Natural killer cell treated with Interleukin-12 subunit alpha and Interleukin-12 subunit beta and Interleukin-15 and Interleukin-18, amount 100 ng/mL, for 72 hours (primary cell): ENCODE measurements at regions not wholly inside any gene's neighbourhood (a gene's known extent, or its start where the extent isn't known, plus 50 kb on each side); places are given as distances from the start of the nearest gene placed in this dataset.

Source experiments
- ATAC-seq, 2 donors: fragments of 150-1000 bp; cut with Tn5 transposase in 1 of 2; sonication (Bioruptor Pico), chemical (Tn5 transposase) in 1 of 2; 2 replicates each; pipeline ENCODE4 v1.10.0; 2021
- DNase-seq: peaks from one replicate; pipeline ENCODE4 v3.0.0; 2022; ENCODE audit warnings: low spot score
- H3K27ac Mint-ChIP-seq, 2 donors: 1 replicate in 1 of 2; 2 replicates in 1 of 2; pipeline ENCODE4 v1.8.0; 2022; ENCODE audit warnings: mixed read lengths in 2 of 2, mild to moderate bottlenecking in 1 of 2, moderate library complexity in 1 of 2
- H3K27me3 Mint-ChIP-seq, 2 donors: 1 replicate in 1 of 2; 2 replicates in 1 of 2; pipeline ENCODE4 v1.8.0; 2022; ENCODE audit warnings: mixed read lengths in 2 of 2
- H3K36me3 Mint-ChIP-seq: one replicate; pipeline ENCODE4 v1.8.0; 2022; ENCODE audit warnings: mixed read lengths
- H3K4me1 Mint-ChIP-seq, 2 donors: 1 replicate in 1 of 2; 2 replicates in 1 of 2; pipeline ENCODE4 v1.8.0; 2022; ENCODE audit warnings: low read depth in 2 of 2, mixed read lengths in 2 of 2, mild to moderate bottlenecking in 1 of 2
- H3K4me3 Mint-ChIP-seq: one replicate; pipeline ENCODE4 v1.8.0; 2022; ENCODE audit warnings: mixed read lengths
- H3K9me3 Mint-ChIP-seq: 2 replicates; pipeline ENCODE4 v1.8.0; 2022; ENCODE audit warnings: mixed read lengths

GRCh38 chr3:16810593-16811367 is 74.0 kb upstream of the PLCL2 start:
- peak overlapping the region in 1 of 2 donors; percentile 11 for H3K27ac Mint-ChIP-seq
- DNase-seq: no peak
- H3K36me3 Mint-ChIP-seq: peaks cover 13% of the 10 kb centered on the region
- peaks cover 30 to 34% of the 10 kb centered on the region in 2 donors for H3K27me3 Mint-ChIP-seq
- ATAC-seq: no peak
- peaks cover 14 to 19% of the 10 kb centered on the region in 2 donors for H3K4me1 Mint-ChIP-seq
- no peak overlapping the region for H3K4me3 Mint-ChIP-seq
- H3K9me3 Mint-ChIP-seq: no peaks in the 10 kb centered on the region

GRCh38 chr3:16811950-16812349 is 72.8 kb upstream of the PLCL2 start:
- Mint-ChIP-seq H3K27me3 (peaks cover 28 to 34% of the 10 kb centered on the region in 2 donors), H3K4me3 (no peak overlapping the region), H3K4me1 (peaks cover 19% of the 10 kb centered on the region in 2 donors), H3K36me3 (peaks cover 13% of the 10 kb centered on the region), H3K9me3 (no peaks in the 10 kb centered on the region), H3K27ac (no peak overlapping the region)
- DNase-seq (no peak), ATAC-seq (no peak)

GRCh38 chr3:16813336-16813735 is 71.4 kb upstream of the PLCL2 start:
- peaks cover 30 to 34% of the 10 kb centered on the region in 2 donors for H3K27me3 Mint-ChIP-seq
- H3K9me3 Mint-ChIP-seq: no peaks in the 10 kb centered on the region
- H3K36me3 Mint-ChIP-seq: peaks cover 13% of the 10 kb centered on the region
- no peak overlapping the region for H3K4me3 Mint-ChIP-seq
- DNase-seq (no peak), ATAC-seq (no peak)
- H3K4me1 Mint-ChIP-seq: peaks cover 24 to 28% of the 10 kb centered on the region in 2 donors
- no peak overlapping the region for H3K27ac Mint-ChIP-seq

- ATAC-seq: peak in 1 of 2 donors; percentile 80
- H3K9me3 Mint-ChIP-seq: no peaks in the 10 kb centered on the region
- no peak for DNase-seq
- H3K4me3 Mint-ChIP-seq: no peak overlapping the region
- H3K36me3 Mint-ChIP-seq: peaks cover 13% of the 10 kb centered on the region
- no peak overlapping the region for H3K27ac Mint-ChIP-seq
- peaks cover 36 to 43% of the 10 kb centered on the region in 2 donors for H3K27me3 Mint-ChIP-seq
- peaks cover 21 to 24% of the 10 kb centered on the region in 2 donors for H3K4me1 Mint-ChIP-seq
Measured at GRCh38 chr3:16816048-16816780, 68.5 kb upstream of the PLCL2 start.

GRCh38 chr3:16817197-16817596 is 67.6 kb upstream of the PLCL2 start:
- Mint-ChIP-seq H3K9me3 (no peaks in the 10 kb centered on the region), H3K27ac (no peak overlapping the region), H3K4me3 (no peak overlapping the region), H3K27me3 (peaks cover 38 to 46% of the 10 kb centered on the region in 2 donors), H3K4me1 (peaks cover 18 to 21% of the 10 kb centered on the region in 2 donors), H3K36me3 (peaks cover 13% of the 10 kb centered on the region)
- no peak for DNase-seq
- ATAC-seq: no peak

- no peaks in the 10 kb centered on the region for H3K9me3 Mint-ChIP-seq
Measured at GRCh38 chr3:16818194-16818593, 66.6 kb upstream of the PLCL2 start.

GRCh38 chr3:16818945-16819344 is 65.8 kb upstream of the PLCL2 start:
- Mint-ChIP-seq H3K4me1 (peaks cover 29 to 33% of the 10 kb centered on the region in 2 donors), H3K9me3 (no peaks in the 10 kb centered on the region), H3K27ac (no peak overlapping the region), H3K36me3 (peaks cover 15% of the 10 kb centered on the region), H3K4me3 (no peak overlapping the region), H3K27me3 (peaks cover 42 to 53% of the 10 kb centered on the region in 2 donors)
- DNase-seq (no peak), ATAC-seq (no peak)

More at GRCh38 chr3:16818194-16818593, 66.6 kb upstream of the PLCL2 start:
- Mint-ChIP-seq H3K4me3 (no peak overlapping the region), H3K4me1 (peaks cover 22 to 27% of the 10 kb centered on the region in 2 donors), H3K27me3 (peaks cover 44 to 53% of the 10 kb centered on the region in 2 donors), H3K36me3 (peaks cover 15% of the 10 kb centered on the region), H3K27ac (no peak overlapping the region)
- ATAC-seq (peak; percentile 56 to 59), DNase-seq (no peak)

- Mint-ChIP-seq H3K27me3 (peaks cover 36 to 40% of the 10 kb centered on the region in 2 donors), H3K4me3 (no peak overlapping the region), H3K27ac (no peak overlapping the region), H3K36me3 (peaks cover 8% of the 10 kb centered on the region), H3K4me1 (peaks cover 37 to 42% of the 10 kb centered on the region in 2 donors), H3K9me3 (no peaks in the 10 kb centered on the region)
- DNase-seq: no peak
- no peak for ATAC-seq
Measured at GRCh38 chr3:16820485-16820884, 64.3 kb upstream of the PLCL2 start.

GRCh38 chr3:16821053-16821452 is 63.7 kb upstream of the PLCL2 start:
- H3K27me3 Mint-ChIP-seq: peaks cover 39 to 40% of the 10 kb centered on the region in 2 donors

GRCh38 chr3:16824081-16824696 is 60.6 kb upstream of the PLCL2 start:
- no peak for DNase-seq
- Mint-ChIP-seq H3K9me3 (no peaks in the 10 kb centered on the region), H3K4me3 (peak overlapping the region; percentile 28), H3K27me3 (peaks cover 29 to 37% of the 10 kb centered on the region in 2 donors), H3K36me3 (peaks cover 8% of the 10 kb centered on the region), H3K4me1 (peaks cover 28 to 29% of the 10 kb centered on the region in 2 donors), H3K27ac (peak overlapping the region; percentile 17 to 19)
- ATAC-seq: peak; percentile 50 to 66

More at GRCh38 chr3:16821053-16821452, 63.7 kb upstream of the PLCL2 start:
- Mint-ChIP-seq H3K36me3 (peaks cover 8% of the 10 kb centered on the region), H3K27ac (no peak overlapping the region), H3K4me1 (peaks cover 36 to 42% of the 10 kb centered on the region in 2 donors), H3K4me3 (no peak overlapping the region), H3K9me3 (no peaks in the 10 kb centered on the region)
- DNase-seq (no peak), ATAC-seq (no peak)

- DNase-seq (no peak), ATAC-seq (no peak)
- H3K4me3 Mint-ChIP-seq: no peak overlapping the region
- peaks cover 28 to 29% of the 10 kb centered on the region in 2 donors for H3K4me1 Mint-ChIP-seq
- H3K36me3 Mint-ChIP-seq: peaks cover 8% of the 10 kb centered on the region
- H3K9me3 Mint-ChIP-seq: no peaks in the 10 kb centered on the region
- peaks cover 22 to 31% of the 10 kb centered on the region in 2 donors for H3K27me3 Mint-ChIP-seq
- H3K27ac Mint-ChIP-seq: no peak overlapping the region
Measured at GRCh38 chr3:16825617-16826204, 59.0 kb upstream of the PLCL2 start.

GRCh38 chr3:16828815-16829214 is 55.9 kb upstream of the PLCL2 start:
- H3K36me3 Mint-ChIP-seq: no peaks in the 10 kb centered on the region
- peaks cover 11 to 14% of the 10 kb centered on the region in 2 donors for H3K4me1 Mint-ChIP-seq
- DNase-seq (no peak), ATAC-seq (no peak)
- H3K9me3 Mint-ChIP-seq: no peaks in the 10 kb centered on the region
- H3K27me3 Mint-ChIP-seq: peaks cover 0 to 13% of the 10 kb centered on the region in 2 donors
- no peak overlapping the region for H3K4me3 Mint-ChIP-seq
- H3K27ac Mint-ChIP-seq: no peak overlapping the region

- ATAC-seq: no peak
- H3K4me1 Mint-ChIP-seq: peaks cover 0 to 4% of the 10 kb centered on the region in 2 donors
- H3K4me3 Mint-ChIP-seq: no peak overlapping the region
- no peaks in the 10 kb centered on the region for H3K9me3 Mint-ChIP-seq
- H3K36me3 Mint-ChIP-seq: no peaks in the 10 kb centered on the region
- no peak for DNase-seq
- H3K27ac Mint-ChIP-seq: no peak overlapping the region
- peaks cover 0 to 14% of the 10 kb centered on the region in 2 donors for H3K27me3 Mint-ChIP-seq
Measured at GRCh38 chr3:16831846-16832245, 52.9 kb upstream of the PLCL2 start.
